COLO668 (cell line): ENCODE measurements at regions not wholly inside any gene's neighbourhood (a gene's known extent, or its start where the extent isn't known, plus 50 kb on each side); places are given as distances from the start of the nearest gene placed in this dataset.
A peak's percentile ranks its signal among the peaks of the same experiment; 100 is the strongest.
"Not testable (repeated sequence)": the region's sequence is repeated elsewhere in the genome, so short reads cannot be mapped to it uniquely, and the experiment has no call there.

Experiments
- DNase-seq: peaks from one replicate; lab custom pipeline; 2025; ENCODE audit not compliant: unreplicated experiment; lab: John Stamatoyannopoulos, UW

DNA sequence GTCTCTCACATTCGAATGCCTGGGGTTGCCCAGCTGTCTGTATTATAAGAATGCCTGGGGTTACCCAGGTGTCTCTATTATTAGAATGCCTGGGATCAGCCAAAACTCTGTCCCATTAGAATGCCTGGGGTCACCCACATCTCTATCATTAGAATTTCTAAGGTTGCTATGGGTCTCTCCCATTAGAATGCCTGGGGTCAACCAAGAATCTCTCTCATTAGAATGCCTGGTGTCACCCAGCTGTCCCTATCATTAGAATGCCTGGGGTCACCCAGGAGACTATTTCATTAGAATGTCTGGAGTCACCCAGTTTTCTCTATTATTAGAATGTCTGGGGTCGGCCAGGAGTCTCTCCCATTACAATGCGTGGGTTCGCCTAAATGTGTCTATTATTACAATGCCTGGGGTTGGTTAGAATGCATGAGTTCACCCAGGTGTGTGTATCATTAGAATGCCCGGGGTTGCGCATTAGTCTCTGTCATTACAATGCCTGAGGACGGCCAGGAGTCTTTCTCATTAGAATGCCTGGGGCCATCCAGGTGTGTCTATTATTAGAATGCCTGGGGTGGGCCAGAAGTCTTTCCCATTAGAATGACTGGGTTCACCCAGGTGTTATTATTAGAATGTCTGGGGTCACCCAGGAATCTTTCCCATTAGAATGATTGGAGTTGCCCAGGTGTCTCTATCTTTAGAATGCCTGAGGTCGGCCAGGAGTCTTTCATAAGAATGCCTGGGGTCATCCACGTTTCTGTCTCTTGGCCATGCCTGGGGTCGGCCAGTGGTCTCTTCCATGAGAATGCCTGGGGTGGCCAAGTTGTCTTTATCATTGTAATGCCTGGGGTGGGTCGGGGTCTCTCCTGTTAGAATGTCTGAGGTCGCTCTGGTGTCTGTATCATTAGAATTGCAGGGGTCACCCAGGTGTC is 59.6 kb downstream of the RNF187 start:
- DNase-seq, result no peak

DNA sequence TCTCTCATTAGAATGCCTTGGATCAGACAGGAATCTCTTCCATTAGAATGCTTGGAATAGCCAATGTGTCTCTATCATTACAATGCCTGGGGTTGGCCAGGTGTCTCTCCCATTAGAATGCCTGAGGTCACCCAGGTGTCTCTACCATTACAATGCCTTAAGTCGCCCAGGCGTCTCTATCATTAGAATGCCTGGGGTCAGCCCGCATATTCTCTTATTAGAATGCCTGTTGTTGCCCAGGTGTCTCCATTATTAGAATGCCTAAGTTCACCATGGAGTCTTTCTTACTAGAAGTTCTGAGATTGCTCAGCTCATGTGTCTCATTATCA is 60.2 kb downstream of the RNF187 start:
- no peak for DNase-seq

DNA sequence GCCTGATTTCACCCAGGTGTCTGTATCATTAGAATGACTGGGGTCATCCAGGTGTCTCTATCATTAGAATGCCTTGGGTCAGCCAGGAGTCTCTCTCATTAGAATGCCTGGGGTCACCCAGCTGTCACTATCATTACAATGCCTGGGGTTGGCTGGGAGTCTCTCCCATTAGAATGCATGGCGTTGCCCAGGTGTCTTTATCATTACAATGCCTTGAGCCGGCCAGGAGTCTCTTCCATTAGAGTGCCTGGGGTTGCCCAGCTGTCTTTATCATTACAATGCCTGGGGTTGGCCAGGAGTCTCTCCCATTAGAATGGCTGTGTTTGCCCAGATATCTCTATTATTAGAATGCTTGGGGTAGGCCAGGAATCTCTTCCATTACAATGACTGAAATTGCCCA is 61.6 kb downstream of the RNF187 start:
- no peak for DNase-seq

DNA sequence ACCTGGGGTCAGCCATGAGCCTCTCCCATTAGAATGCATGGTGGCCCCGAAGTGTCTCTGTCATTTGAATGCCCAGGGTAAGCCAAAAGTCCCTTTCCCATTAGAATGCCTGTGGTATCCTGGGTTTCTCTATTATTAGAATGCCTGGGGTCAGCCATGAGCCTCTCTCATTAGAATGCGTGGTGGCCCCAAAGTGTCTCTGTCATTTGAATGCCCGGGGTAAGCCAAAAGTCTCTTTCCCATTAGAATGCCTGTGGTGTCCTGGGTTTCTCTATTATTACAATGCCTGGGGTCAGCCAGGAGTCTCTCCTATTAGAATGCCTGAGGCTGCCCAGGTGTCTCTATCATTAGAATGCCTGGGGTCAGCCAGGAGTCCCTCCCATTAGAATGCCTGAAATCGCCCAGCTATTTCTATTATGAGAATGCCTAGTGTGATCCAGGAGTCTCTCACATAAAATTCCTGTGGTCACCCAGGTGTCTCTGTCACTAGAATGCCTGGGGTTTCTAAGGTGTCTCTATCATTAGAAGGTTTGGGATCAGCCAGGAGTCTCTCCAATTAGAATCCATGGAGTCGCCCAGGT is 65.5 kb downstream of the RNF187 start:
- no peak for DNase-seq

DNA sequence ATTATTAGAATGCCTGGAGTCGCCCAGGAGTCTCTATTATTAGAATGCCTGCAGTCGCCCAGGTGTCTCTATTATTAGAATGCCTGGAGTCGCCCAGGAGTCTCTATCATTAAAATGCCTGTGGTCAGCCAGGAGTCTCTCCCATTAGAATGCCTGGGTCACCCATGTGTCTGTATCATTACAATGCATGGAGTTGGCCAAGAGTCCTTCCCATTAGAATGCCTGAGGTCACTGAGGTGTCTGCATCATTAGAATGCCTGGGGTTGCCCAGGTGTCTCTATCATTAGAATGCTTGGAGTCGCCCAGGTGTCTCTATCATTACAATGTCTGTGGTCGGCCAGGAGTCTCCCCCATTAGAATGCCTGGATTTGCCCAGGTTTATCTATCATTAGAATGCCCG is 66.9 kb downstream of the RNF187 start:
- no peak for DNase-seq

DNA sequence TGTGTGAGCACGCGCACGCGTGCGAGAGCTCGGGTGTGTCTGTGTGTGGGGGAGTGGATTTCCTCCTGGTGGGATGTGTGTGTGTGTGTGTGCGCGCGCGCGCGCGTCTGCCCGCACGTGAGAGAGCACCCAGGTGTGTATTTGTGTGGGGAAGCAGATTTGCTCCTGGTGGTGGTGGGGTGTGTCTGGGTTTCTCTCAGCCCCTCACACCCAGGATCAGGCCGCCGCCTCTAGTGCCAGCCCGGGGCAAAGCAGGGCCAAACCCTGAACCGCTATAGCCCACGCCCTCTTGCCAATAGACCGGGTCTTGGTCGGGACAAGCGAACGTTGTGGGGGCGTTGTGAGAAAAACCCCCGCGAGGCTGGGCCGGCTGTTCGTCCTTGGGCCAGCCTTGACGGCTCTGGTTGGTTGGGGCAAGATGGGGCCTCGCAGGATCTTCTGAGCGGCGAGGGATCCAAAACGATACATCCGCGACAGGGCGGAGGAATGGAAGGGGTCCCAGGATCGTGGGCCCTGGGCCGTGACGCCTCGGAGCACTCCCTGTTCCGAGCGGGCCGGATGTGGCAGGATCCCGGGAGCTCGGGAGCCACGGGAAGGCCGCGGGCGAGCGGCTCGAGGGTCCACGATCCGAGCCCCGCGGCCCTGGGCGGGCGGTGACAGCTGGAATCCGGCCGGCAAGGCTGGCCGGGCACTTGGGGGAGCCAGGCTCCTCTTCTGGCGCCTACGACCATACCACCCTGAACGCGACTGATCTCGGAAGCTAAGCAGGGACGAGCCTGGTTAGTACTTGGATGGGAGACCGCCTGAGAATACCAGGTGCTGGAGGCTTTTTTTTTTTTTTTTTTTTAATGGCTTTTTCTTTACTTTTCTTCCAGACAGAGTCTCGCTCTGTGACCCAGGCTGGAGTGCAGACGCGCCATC is 68.2 kb downstream of the RNF187 start:
- DNase-seq, result peak; percentile 24

DNA sequence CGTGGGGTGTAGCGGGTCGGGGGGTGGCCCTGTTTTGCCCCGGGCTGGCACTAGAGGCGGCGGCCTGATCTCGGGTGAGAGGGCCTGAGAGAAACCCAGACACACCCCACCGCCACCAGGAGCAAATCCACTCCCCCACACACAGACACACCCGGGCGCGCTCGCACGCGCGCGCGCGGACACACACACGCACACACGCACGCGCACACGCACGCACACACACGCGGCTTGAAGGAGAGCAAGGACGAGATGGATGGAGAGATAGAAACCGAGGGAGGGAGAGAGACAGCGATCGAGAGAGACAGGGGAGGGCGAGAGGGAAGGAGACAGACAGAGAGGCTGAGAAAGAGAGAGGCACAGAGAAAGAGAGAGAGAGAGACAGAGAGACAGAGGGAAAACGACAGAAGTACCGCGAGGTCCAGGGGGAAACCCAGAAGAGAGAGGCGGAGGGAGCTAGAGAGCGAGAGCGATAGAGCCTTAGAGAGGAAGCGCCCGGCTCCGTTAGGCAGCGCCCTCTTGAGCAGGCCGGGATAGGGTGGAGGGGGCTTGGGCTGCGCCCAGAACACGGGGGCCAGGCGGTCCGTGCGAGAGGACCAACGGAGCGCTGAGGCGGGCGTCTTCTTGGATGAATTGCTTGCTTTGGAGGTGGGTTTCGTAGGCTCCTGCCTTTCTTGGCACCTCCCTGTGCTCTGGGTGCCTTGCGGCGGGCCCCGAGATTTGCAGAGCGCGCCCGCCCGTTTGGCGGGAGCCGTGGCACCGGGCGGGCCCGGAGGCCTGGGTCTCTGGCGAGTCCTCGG is 69.7 kb downstream of the RNF187 start:
- not testable (repeated sequence) for DNase-seq
